ENCODE measurements at regions not wholly inside any gene's neighbourhood (a gene's known extent, or its start where the extent isn't known, plus 50 kb on each side); places are given as distances from the start of the nearest gene placed in this dataset.

DNA sequence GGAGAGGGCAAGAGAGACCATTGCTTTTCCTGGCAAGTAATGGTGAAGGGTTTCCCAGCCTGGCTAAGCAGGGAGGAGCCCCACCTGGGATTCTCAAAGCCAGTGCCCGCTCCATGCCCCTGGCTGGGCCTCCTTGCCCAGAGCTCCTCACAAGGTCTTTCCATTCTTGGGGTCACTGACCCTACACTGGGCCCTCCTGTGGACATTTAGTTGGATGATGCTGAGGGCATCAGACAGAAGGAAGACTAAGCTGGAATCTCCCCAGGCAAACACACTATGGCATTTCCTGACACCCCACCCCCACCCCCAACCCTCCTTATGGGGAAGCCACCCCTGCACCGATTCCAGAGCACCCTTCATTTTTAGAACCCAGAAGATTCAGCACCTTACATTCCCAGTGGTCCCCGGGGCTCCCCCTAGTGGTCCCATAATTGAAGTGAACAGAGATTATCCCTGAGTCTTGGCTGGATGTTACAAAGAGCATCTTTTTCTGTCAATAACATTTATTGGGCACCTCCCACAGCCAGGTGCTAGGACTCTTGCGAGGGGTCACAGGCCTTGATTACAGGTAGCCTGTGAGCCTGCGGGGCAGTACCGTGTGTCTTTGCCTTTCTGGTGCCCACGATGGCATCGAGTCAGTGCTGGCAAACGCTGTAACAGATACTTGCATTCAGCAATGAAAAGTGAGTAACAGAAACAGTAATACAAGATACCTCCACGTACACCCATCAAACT, 548.5 kb downstream of the BUD13 start:
- TF ChIP-seq, protein P1, sequence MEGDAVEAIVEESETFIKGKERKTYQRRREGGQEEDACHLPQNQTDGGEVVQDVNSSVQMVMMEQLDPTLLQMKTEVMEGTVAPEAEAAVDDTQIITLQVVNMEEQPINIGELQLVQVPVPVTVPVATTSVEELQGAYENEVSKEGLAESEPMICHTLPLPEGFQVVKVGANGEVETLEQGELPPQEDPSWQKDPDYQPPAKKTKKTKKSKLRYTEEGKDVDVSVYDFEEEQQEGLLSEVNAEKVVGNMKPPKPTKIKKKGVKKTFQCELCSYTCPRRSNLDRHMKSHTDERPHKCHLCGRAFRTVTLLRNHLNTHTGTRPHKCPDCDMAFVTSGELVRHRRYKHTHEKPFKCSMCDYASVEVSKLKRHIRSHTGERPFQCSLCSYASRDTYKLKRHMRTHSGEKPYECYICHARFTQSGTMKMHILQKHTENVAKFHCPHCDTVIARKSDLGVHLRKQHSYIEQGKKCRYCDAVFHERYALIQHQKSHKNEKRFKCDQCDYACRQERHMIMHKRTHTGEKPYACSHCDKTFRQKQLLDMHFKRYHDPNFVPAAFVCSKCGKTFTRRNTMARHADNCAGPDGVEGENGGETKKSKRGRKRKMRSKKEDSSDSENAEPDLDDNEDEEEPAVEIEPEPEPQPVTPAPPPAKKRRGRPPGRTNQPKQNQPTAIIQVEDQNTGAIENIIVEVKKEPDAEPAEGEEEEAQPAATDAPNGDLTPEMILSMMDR (IDR thresholded peaks at IDR 0.05; ENCODE audit: low read depth, low read length, poor library complexity, severe bottlenecking), result peak; percentile 84
- TF ChIP-seq EZH2phosphoT487 (IDR thresholded peaks at IDR 0.05; ENCODE audit: borderline replicate concordance, low read length), result no peak

All from DOHH2 (cell line).